ENCODE measurements at regions not wholly inside any gene's neighbourhood (a gene's known extent, or its start where the extent isn't known, plus 50 kb on each side); places are given as distances from the start of the nearest gene placed in this dataset.

- no peak for DNase-seq (ENCODE audit: low spot score)
These were observed 155.1 kb upstream of the CAMK1G start for GRCh38 chr1:209428241-209428921.

GRCh38 chr1:209429611-209430010 lies 153.9 kb upstream of the CAMK1G start:
- no peak for DNase-seq (ENCODE audit: low spot score)

- DNase-seq (ENCODE audit: low spot score): no peak
These were observed 153.4 kb upstream of the CAMK1G start for GRCh38 chr1:209430107-209430506.

- DNase-seq (ENCODE audit: low spot score): no peak
These were observed 152.7 kb upstream of the CAMK1G start for GRCh38 chr1:209430821-209431259.

- no peak for DNase-seq (ENCODE audit: low spot score)
These were observed 152.1 kb upstream of the CAMK1G start for GRCh38 chr1:209431402-209431801.

- no peak for DNase-seq (ENCODE audit: low spot score)
These were observed 151.6 kb upstream of the CAMK1G start for GRCh38 chr1:209431813-209432442.

- no peak for DNase-seq (ENCODE audit: low spot score)
These were observed 151.1 kb upstream of the CAMK1G start for GRCh38 chr1:209432443-209432825.

- DNase-seq (ENCODE audit: low spot score): peak; percentile 50
These were observed 149.9 kb upstream of the CAMK1G start for GRCh38 chr1:209433649-209434031.

GRCh38 chr1:209434066-209434465 lies 149.4 kb upstream of the CAMK1G start:
- DNase-seq (ENCODE audit: low spot score): peak; percentile 33

GRCh38 chr1:209434631-209435217 lies 148.8 kb upstream of the CAMK1G start:
- no peak for DNase-seq (ENCODE audit: low spot score)

GRCh38 chr1:209435654-209436566 lies 147.6 kb upstream of the CAMK1G start:
- DNase-seq (ENCODE audit: low spot score): peak; percentile 90

- DNase-seq (ENCODE audit: low spot score): no peak
These were observed 143.7 kb upstream of the CAMK1G start for GRCh38 chr1:209439828-209440227.

GRCh38 chr1:209443361-209443931 lies 140.1 kb upstream of the CAMK1G start:
- no peak for DNase-seq (ENCODE audit: low spot score)

- no peak for DNase-seq (ENCODE audit: low spot score)
These were observed 139.4 kb upstream of the CAMK1G start for GRCh38 chr1:209443975-209444651.

GRCh38 chr1:209444961-209445360 lies 138.6 kb upstream of the CAMK1G start:
- DNase-seq (ENCODE audit: low spot score): no peak

- no peak for DNase-seq (ENCODE audit: low spot score)
These were observed 137.9 kb upstream of the CAMK1G start for GRCh38 chr1:209445576-209445975.

GRCh38 chr1:209446356-209446755 lies 137.2 kb upstream of the CAMK1G start:
- no peak for DNase-seq (ENCODE audit: low spot score)

- no peak for DNase-seq (ENCODE audit: low spot score)
These were observed 129.0 kb upstream of the CAMK1G start for GRCh38 chr1:209454340-209454994.

GRCh38 chr1:209455145-209455544 lies 128.4 kb upstream of the CAMK1G start:
- DNase-seq (ENCODE audit: low spot score): no peak

- DNase-seq (ENCODE audit: low spot score): no peak
These were observed 127.7 kb upstream of the CAMK1G start for GRCh38 chr1:209455661-209456358.

Data from AG20443 (cell line).